Activated CD4-positive, alpha-beta T cell treated with anti-CD3 and anti-CD28 coated beads, Interleukin-2, amount 50 U/mL, for 4 hours (primary cell): ENCODE measurements at regions not wholly inside any gene's neighbourhood (a gene's known extent, or its start where the extent isn't known, plus 50 kb on each side); places are given as distances from the start of the nearest gene placed in this dataset.

ENCODE experiments used
- DNase-seq, 2 experiments: peaks; one replicate each; pipeline ENCODE4 v3.0.0-alpha.2; 2020

DNA sequence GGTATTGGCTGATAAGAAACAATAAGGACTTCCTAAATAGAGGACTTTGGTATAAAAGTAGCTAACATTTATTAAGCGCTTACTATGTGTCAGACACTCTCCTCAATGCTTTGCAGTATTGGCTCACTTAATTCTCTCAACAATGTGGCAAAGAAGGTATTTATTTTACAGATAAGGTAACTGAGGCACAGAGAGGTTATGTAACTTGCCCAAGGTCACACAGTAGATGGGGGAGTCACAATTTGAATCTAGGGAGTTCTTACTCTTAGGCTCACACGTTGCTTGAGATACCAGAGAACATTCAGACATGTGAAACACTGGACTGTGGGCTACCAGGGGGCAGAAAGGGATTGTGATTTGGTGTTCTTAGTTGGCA, 60.8 kb upstream of the GPR158 start:
- no peak for DNase-seq

GRCh38 chr10:25117757-25118156, 57.0 kb upstream of the GPR158 start:
- no peak for DNase-seq

DNA sequence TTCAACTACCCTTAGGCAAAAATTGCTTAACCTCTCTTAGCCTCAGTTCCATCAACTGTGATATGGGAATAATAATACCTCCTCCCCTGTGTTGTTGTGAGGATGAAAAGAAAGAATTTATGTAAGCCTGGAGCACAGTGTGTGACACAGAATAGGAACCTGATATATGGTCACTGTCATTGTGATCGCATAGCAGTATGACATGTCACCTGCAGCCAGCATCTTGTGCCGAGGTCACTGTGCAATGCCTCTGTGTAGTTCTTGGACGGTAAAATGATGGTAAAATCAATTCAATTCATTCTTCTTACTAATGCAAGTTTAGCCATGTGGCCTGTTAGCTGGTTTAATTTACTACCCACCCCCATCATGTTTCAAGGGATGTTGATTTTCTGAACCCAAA, 54.6 kb upstream of the GPR158 start:
- DNase-seq = no peak
